ENCODE measurements at regions not wholly inside any gene's neighbourhood (a gene's known extent, or its start where the extent isn't known, plus 50 kb on each side); places are given as distances from the start of the nearest gene placed in this dataset.

- TF ChIP-seq BRCA1 (IDR thresholded peaks at IDR 0.05; ENCODE audit: low read depth, low read length) (no peak), TCF12 (IDR thresholded peaks at IDR 0.05; ENCODE audit: low read depth, low read length) (no peak), JUND (IDR thresholded peaks at IDR 0.05; ENCODE audit: low read length) (no peak), POLR2AphosphoS5 (IDR thresholded peaks at IDR 0.05; ENCODE audit: low read depth, low read length) (no peak), CBX5 (IDR thresholded peaks at IDR 0.05; ENCODE audit: low read depth, low read length) (no peak)
These were observed 938.6 kb downstream of the NTRK3 start (continued) for GRCh38 chr15:87317900-87318299.
